GM21737 (cell line): ENCODE measurements at regions not wholly inside any gene's neighbourhood (a gene's known extent, or its start where the extent isn't known, plus 50 kb on each side); places are given as distances from the start of the nearest gene placed in this dataset.
"Not testable (repeated sequence)": the region's sequence is repeated elsewhere in the genome, so short reads cannot be mapped to it uniquely, and the experiment has no call there.

ENCODE experiments used
- ATAC-seq: cut with Tn5 transposase; IDR thresholded peaks from one replicate; pipeline ENCODE4 v1.9.1; 2021; ENCODE audit warnings: mild to moderate bottlenecking, moderate library complexity; ENCODE audit not compliant: unreplicated experiment

DNA sequence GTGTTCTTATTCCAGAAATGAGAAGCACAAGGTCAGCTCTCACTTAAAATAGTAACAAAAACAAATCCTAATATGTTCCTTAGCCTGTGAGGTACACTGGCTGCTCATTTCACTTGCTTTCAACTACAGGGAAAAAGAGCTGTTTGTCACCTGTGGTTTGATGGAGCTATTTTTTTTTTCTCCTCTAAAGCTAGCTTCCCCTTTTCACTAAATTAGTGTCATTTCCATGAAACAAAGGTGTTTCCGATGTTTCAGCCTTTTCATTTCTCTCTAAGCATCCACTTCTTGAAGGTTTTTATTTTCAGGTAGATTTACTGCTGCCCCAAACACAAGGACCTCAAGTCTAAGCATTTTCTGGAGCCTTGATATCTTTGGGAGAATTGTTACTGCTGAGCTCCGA, 148.6 kb downstream of the RBMX2 start:
- no peak for ATAC-seq

DNA sequence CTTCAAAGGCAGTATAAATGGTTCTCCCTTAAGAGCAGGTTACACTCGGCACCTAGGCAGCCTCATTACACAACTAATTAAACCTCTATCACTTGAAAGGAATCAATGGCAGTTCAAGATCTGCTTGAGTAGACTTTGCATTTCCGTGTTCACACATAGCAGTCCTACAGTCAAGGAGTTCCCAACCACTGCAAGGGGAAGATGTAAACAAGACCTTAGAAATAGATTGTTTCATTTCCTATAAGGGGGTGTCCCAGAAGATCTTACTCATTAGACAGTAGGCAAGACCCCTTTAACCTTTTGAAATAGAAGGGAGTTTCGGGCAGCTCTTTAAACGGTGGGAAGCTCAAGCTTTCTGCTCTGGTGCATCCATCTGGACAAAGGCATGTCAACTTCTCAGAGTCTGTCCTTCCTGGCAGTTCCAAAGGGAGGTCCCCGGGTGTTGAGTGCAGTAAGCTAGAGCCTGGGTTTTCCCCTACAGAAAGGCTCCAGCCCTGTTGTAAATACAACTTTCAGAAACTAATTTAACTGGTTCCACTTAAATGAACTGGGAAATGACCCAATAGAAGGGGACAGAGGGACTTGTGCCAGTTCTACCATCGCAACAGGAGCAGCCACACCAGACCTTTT, 150.8 kb downstream of the RBMX2 start:
- peak; percentile 88 for ATAC-seq

DNA sequence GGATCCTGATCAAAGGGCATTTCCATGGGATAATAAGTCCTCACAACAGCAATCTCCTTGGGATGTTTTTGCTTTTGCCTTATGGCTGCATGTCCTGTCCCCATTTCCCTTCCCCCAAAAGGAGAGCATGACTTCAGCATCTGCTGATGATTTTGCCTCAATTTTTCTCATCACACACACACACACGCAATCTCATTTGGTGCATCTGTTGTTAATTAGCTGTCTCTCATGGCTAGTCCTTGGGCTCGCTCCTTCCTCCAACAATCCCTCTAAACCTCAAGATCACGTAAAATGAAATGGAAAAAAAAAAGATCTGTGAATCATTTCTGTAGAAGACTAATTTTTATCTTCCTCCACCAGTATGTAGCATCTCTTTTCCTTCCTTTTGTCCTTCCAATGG, 153.6 kb downstream of the RBMX2 start:
- no peak for ATAC-seq

DNA sequence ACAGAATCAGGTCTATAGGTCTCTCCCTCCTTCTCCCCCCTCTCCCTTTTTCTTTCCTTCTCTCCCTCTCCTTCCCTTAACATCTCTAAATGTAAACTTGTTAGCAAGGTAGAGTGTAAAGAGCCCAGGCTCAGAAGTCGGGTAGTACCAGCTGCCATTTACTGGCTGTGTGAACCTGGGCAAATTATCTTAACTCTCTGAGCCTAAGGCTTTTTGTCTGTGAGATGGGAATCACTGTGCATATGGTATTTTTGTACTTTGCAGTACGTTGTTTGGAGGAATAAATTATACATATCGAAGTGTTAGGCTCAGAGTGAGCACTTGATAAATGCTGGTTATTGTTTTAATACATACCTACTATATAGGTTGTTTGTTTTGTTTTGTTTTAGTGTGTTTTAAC, 154.0 kb downstream of the RBMX2 start:
- ATAC-seq, result no peak

DNA sequence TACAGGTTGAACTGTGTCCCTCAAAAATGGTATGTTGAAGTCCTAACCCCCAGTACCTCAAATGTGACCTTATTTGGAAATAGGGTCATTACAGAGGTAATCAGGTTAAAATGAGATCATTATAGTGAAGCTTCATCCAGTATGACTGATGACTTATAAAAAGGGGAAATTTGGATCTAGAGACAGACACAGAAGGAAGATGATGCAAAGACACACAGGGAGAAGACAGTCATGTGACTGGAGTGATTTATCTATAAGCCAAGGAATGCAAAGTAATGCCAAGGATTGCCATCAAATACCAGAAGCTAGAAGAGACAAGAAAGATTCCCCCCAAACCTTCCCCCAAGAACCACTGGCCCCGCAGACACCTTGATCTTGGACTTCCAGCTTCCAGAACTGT, 155.2 kb downstream of the RBMX2 start:
- no peak for ATAC-seq

DNA sequence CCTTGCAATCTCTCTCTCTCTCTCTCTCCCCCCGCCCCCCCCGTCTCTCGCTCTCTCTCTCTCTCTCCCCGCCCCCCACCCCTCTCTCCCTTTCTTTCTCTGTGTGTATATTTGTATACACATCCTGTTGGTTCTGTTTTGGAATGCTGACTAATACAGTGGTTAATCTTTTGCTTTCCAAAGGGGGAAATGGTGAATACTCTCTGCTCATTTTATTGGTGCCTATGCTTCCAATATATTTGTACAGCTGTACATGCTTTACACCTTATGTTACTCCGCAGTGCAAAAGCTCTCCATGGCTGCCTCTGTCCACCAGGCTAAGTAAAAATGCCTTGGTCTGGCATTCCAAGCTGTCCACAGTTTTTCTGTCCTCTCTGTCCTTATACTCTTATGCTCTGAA, 158.8 kb downstream of the RBMX2 start:
- ATAC-seq, result no peak

DNA sequence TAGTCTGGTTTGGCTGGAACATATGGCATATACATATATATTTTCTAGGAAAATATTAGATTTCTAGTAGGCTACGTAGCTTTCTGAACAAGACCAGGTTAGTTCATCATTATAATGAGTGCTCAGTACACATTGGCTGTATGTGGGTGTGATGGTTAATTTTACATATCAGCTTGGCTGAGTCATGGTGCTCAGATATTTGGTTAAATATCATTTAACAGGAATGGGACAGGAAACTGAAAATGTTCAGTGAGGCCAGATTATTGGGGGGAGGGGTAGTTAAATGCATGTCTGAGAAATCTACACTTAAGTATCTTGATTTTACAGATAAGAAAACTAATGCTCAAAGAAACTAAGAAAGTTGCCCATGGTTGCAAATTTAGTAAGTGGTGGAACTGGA, 160.1 kb downstream of the RBMX2 start:
- no peak for ATAC-seq

DNA sequence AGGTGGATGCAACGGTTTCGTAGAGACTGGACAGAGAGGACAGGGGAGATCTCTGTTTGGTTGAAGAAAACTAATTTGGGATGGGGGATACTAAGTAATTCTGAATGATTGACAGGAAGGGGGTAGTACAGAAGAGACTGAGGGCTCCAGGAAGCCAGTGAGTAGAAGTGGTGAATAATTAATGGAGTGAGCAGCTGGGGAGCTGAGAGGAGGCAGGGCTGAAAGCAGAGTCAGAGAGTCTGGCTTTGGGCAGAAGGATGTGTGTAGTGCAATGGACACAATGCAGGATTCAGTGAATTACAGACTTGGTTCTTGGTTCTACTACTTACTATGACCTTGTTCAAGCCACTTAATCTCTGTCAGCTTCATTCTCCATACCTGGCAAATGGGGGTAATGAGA, 161.7 kb downstream of the RBMX2 start:
- ATAC-seq, result no peak

DNA sequence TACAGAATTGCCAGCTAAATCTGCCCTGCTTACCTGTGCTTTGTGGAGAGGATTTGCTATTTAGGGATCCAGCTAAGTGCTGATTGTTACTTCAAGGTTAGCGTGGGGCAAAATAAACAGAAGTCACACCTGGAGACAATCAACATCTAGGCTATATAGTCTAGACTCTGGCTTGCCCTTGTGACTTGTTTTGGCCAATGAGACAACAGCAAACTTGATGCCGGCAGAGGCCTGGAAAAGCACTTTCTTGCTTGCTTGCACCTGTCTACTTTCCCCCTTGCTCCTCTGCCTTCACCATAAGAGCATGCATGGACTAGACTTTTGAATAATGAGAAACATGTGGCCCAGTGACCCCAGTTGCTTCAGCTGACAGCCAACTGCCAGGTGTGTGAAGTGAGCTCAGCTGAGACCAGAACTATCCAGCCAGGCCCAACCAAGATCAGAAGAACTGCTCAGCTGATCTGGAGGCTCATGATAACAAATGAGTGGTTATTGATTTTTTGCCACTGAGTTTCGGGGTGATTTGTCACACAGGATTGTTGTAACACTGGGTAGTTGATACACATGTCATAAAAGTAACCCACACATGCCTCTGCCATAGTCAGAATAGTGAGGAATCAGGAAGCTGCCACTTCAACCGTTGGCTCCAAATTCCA, 164.4 kb downstream of the RBMX2 start:
- ATAC-seq, result no peak

DNA sequence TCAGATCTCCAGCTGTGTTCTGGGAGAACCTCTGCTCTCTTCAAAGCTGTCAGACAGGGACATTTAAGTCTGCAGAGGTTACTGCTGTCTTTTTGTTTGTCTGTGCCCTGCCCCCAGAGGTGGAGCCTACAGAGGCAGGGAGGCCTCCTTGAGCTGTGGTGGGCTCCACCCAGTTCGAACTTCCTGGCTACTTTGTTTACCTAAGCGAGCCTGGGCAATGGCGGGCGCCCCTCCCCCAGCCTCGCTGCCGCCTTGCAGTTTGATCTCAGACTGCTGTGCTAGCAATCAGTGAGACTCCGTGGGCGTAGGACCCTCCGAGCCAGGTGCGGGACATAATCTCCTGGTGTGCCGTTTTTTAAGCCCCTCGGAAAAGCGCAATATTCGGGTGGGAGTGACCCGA, 171.2 kb downstream of the RBMX2 start:
- ATAC-seq, result not testable (repeated sequence)
